Ishikawa (cell line): ENCODE measurements at regions not wholly inside any gene's neighbourhood (a gene's known extent, or its start where the extent isn't known, plus 50 kb on each side); places are given as distances from the start of the nearest gene placed in this dataset.

ENCODE experiments used
- CEBPB ChIP-seq: IDR thresholded peaks from 2 replicates; pipeline ENCODE4 v1.6.1; 2012
- CREB1 ChIP-seq: IDR thresholded peaks from 2 replicates; pipeline ENCODE4 v1.6.1; 2012; ENCODE audit warnings: low read depth
- EGR1 ChIP-seq: IDR thresholded peaks from 2 replicates; pipeline ENCODE4 v1.6.1; 2012
- EP300 ChIP-seq: IDR thresholded peaks from 2 replicates; pipeline ENCODE4 v1.6.1; 2012; ENCODE audit warnings: borderline replicate concordance
- FOXM1 ChIP-seq: IDR thresholded peaks from 2 replicates; pipeline ENCODE4 v1.6.1; 2012; ENCODE audit warnings: low read depth, borderline replicate concordance
- NFIC ChIP-seq: IDR thresholded peaks from 2 replicates; pipeline ENCODE4 v1.6.1; 2012
- RAD21 ChIP-seq: IDR thresholded peaks from 2 replicates; pipeline ENCODE4 v1.6.1; 2012; ENCODE audit warnings: low read depth
- REST ChIP-seq: IDR thresholded peaks from 2 replicates; pipeline ENCODE4 v1.6.1; 2012; ENCODE audit warnings: low read depth, mild to moderate bottlenecking
- TAF1 ChIP-seq: IDR thresholded peaks from 2 replicates; pipeline ENCODE4 v1.6.1; 2012; ENCODE audit warnings: low read depth, mild to moderate bottlenecking
- TCF12 ChIP-seq: IDR thresholded peaks from 2 replicates; pipeline ENCODE4 v1.6.1; 2012; ENCODE audit warnings: low read depth
- TEAD4 ChIP-seq: IDR thresholded peaks from 2 replicates; pipeline ENCODE4 v1.6.1; 2012
- USF1 ChIP-seq: IDR thresholded peaks from 2 replicates; pipeline ENCODE4 v1.6.1; 2012
- YY1 ChIP-seq: IDR thresholded peaks from 2 replicates; pipeline ENCODE4 v1.6.1; 2012; ENCODE audit warnings: low read depth
- ZBTB7A ChIP-seq: IDR thresholded peaks from 2 replicates; pipeline ENCODE4 v1.6.1; 2012; ENCODE audit warnings: low read depth
- TF ChIP-seq, protein P1 (sequence below): IDR thresholded peaks from 2 replicates; pipeline ENCODE4 v1.6.1; 2012

- TF ChIP-seq YY1 (no peak), RAD21 (no peak), EP300 (peak; percentile 48; the same call in 1 of the 2 replicates), REST (no peak)
These were observed 56.8 kb upstream of the TGFBR2 start for GRCh38 chr3:30549600-30549999.

GRCh38 chr3:30550246-30550645 is 56.2 kb upstream of the TGFBR2 start:
- TF ChIP-seq TEAD4 (no peak), CEBPB (0 out of 2 replicates have a peak, but pooled peaks have one; percentile 16)

- TF ChIP-seq EP300: no peak
- TF ChIP-seq ZBTB7A: no peak
- no peak for TF ChIP-seq REST
- no peak for TF ChIP-seq FOXM1
- TF ChIP-seq TEAD4: no peak
- no peak for TF ChIP-seq RAD21
- no peak for TF ChIP-seq EGR1
- TF ChIP-seq, protein P1, sequence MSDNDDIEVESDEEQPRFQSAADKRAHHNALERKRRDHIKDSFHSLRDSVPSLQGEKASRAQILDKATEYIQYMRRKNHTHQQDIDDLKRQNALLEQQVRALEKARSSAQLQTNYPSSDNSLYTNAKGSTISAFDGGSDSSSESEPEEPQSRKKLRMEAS: no peak
- no peak for TF ChIP-seq TCF12
- no peak for TF ChIP-seq CEBPB
- no peak for TF ChIP-seq USF1
- TF ChIP-seq TAF1: no peak
- no peak for TF ChIP-seq CREB1
- TF ChIP-seq NFIC: no peak
- no peak for TF ChIP-seq YY1
These were observed 55.1 kb upstream of the TGFBR2 start for GRCh38 chr3:30551266-30551665.

- no peak for TF ChIP-seq TAF1
- no peak for TF ChIP-seq NFIC
- no peak for TF ChIP-seq REST
These were observed 54.5 kb upstream of the TGFBR2 start for GRCh38 chr3:30551927-30552326.

- TF ChIP-seq USF1 (no peak), TEAD4 (no peak), FOXM1 (no peak), REST (no peak), CEBPB (no peak), ZBTB7A (no peak), NFIC (no peak), TCF12 (no peak), CREB1 (no peak), EGR1 (no peak), TAF1 (no peak), RAD21 (no peak), YY1 (no peak), EP300 (no peak)
- TF ChIP-seq, protein P1: no peak
These were observed 52.6 kb upstream of the TGFBR2 start for GRCh38 chr3:30553641-30554316.
